ENCODE measurements at regions not wholly inside any gene's neighbourhood (a gene's known extent, or its start where the extent isn't known, plus 50 kb on each side); places are given as distances from the start of the nearest gene placed in this dataset.

DNA sequence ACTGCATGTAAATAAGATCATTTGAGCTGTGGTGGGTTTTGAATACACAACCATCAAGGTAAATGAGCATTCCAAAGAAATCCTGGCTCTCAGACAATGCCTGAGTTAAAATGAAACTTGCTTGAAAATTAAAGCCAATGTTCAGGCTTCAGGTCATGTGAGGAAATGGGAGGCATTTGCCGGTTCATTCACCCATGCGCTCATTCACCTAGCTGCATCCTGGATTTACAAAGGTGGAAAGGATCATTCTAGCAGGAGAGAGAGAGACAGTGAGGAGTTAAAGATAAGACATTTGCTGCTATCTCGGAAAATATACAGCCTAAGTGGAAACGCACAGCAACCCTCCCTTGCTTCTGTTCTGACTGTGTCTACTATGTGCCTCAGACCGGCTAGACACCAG lies 143.8 kb upstream of the KLF4 start:
- in situ Hi-C loops (cut with HindIII; ENCODE audit: low sequenced_read_pairs) = no loop called here

GRCh38 chr9:107632661-107633060 lies 143.1 kb upstream of the KLF4 start:
- in situ Hi-C loops (cut with HindIII; ENCODE audit: low sequenced_read_pairs) = no loop called here

GRCh38 chr9:107632216-107632615 lies 142.6 kb upstream of the KLF4 start:
- in situ Hi-C loops (cut with HindIII; ENCODE audit: low sequenced_read_pairs) = no loop called here

GRCh38 chr9:107631788-107632187 lies 142.2 kb upstream of the KLF4 start:
- in situ Hi-C loops (cut with HindIII; ENCODE audit: low sequenced_read_pairs) = no loop called here

DNA sequence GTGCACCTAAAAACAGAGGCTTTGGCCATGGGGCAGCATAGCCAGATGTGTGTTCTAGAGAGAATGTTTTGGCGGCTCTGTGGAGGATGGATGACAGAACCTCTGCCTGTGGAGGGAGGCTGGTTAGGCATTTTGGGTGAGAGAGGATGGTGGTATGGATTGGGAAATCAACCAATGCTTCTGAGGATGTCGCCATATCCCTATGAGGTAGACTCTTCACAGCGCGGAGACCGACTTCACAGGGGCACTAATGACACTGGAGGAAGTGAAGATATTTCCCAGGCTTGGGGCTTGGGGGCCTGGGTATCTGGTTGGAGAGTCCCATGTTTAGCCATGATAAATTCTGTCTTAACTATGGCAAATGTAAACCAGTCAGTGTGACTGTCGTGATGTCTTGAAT lies 140.6 kb upstream of the KLF4 start:
- in situ Hi-C loops (cut with HindIII; ENCODE audit: low sequenced_read_pairs) = no loop called here

GRCh38 chr9:107628444-107628843 lies 138.9 kb upstream of the KLF4 start:
- in situ Hi-C loops (cut with HindIII; ENCODE audit: low sequenced_read_pairs) = no loop called here

DNA sequence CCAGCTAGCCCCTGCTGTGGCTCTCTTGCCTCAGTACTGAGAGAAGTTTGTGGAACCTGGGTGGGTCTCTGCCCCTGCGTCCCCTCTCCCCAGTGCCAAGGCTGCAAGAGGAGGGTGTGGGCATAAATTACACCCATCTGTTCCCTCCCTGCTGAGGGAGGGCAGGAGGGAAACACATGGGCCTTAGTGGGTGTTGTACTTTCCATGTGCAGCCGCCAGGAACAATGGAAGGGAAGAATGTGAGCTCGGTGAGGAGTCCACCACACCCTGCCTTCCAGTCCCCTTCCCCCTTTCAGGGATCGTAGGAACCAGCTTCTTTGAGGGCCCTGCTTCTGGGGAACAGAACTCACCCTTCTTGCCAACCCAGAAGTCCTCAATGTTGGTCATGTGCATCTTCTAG lies 138.2 kb upstream of the KLF4 start:
- in situ Hi-C loops (cut with HindIII; ENCODE audit: low sequenced_read_pairs) = no loop called here

GRCh38 chr9:107626118-107626517 lies 136.5 kb upstream of the KLF4 start:
- in situ Hi-C loops (cut with HindIII; ENCODE audit: low sequenced_read_pairs) = no loop called here

- in situ Hi-C loops (cut with HindIII; ENCODE audit: low sequenced_read_pairs) = no loop called here
These were observed 135.9 kb upstream of the KLF4 start for GRCh38 chr9:107625383-107625984.

GRCh38 chr9:107624234-107624948 lies 134.8 kb upstream of the KLF4 start:
- in situ Hi-C loops (cut with HindIII; ENCODE audit: low sequenced_read_pairs) = loop anchor here (5.0 kb wide), 1 partner anchor 117 kb away; no protein-coding TSS in a partner anchor

GRCh38 chr9:107621436-107621835 lies 131.9 kb upstream of the KLF4 start:
- in situ Hi-C loops (cut with HindIII; ENCODE audit: low sequenced_read_pairs) = loop anchor here (5.0 kb wide), 1 partner anchor 114 kb away; no protein-coding TSS in a partner anchor

DNA sequence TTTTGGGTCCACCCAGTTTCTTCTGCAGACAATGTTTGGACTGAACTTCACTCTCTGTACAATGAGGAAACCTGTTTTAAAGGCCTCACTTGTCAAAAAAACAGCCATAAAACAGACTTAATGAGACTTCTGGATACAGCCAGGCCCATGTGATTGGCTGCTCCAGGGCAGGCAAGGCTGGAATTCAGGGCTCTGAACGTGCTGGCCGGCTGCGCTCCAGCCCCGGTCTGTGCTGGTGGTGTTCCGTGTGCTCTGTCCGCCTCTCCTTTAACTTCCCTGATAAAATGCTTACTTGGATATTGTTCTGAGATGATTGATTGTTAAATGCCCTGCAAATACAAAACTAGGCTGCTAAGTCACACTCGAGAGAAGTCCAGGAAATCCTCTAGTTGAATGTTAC lies 131.2 kb upstream of the KLF4 start:
- in situ Hi-C loops (cut with HindIII; ENCODE audit: low sequenced_read_pairs) = loop anchor here (5.0 kb wide), 1 partner anchor 114 kb away; no protein-coding TSS in a partner anchor

DNA sequence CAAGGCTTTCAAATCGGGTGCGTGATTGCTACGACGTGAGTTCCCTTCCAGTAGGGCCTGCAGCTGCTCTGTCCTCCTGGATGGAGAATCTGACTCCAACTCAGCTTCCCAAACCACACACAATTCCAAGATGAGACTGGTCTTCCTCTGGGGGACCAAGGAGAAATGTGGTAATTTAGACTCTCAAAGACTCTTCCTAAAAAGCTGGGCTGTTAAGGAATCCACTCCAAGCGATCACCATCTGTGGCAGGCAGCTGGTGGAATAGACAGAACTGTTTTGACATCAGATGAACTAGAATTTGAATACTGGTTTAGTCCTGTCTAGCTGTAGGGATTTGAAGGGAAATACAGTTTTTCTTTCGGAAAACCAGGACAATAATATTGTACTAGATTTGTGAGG lies 130.7 kb upstream of the KLF4 start:
- in situ Hi-C loops (cut with HindIII; ENCODE audit: low sequenced_read_pairs) = loop anchor here (5.0 kb wide), 1 partner anchor 113 kb away; no protein-coding TSS in a partner anchor

- in situ Hi-C loops (cut with HindIII; ENCODE audit: low sequenced_read_pairs) = no loop called here
These were observed 125.8 kb upstream of the KLF4 start for GRCh38 chr9:107615321-107615720.

DNA sequence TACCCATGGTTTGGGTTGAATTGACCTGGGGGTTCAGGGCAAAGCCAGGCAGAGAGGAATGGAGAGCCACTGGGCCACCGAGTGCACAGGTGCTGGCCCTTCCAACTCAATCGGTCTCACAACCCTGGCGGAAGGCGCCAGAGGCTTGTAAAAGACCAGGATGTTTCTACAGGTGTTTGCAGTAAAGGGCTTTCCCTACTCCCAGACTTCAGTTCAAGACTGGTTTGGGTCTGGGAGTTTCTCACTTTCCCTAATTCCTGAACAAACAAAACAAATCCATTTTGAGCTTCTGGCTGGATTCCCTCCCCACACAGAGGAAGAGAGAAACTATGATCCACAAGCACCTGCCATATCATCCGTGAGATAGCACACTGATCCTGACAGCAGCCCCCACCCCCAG lies 125.2 kb upstream of the KLF4 start:
- in situ Hi-C loops (cut with HindIII; ENCODE audit: low sequenced_read_pairs) = no loop called here

GRCh38 chr9:107613321-107613720 lies 123.8 kb upstream of the KLF4 start:
- in situ Hi-C loops (cut with HindIII; ENCODE audit: low sequenced_read_pairs) = no loop called here

GRCh38 chr9:107612136-107612535 lies 122.6 kb upstream of the KLF4 start:
- in situ Hi-C loops (cut with HindIII; ENCODE audit: low sequenced_read_pairs) = no loop called here

DNA sequence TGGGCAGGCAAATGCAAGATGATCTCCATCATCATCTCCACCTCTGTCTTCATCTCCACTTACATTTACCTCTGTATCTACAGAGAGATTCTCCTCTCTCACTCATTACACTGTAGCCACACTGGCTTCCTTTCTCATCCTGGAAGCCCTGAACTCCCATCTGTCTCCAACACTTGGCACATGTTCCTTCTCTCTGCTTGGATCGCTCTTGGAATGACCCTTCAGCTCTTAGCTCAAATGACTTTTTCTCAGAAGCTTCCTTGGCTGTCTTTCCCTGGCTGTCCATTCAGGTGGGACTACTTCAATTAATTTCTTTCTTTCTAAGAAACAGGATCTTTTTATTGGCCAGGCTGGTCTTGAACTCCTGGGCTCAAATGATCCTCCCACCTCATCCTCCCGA lies 120.0 kb upstream of the KLF4 start:
- in situ Hi-C loops (cut with HindIII; ENCODE audit: low sequenced_read_pairs) = no loop called here

DNA sequence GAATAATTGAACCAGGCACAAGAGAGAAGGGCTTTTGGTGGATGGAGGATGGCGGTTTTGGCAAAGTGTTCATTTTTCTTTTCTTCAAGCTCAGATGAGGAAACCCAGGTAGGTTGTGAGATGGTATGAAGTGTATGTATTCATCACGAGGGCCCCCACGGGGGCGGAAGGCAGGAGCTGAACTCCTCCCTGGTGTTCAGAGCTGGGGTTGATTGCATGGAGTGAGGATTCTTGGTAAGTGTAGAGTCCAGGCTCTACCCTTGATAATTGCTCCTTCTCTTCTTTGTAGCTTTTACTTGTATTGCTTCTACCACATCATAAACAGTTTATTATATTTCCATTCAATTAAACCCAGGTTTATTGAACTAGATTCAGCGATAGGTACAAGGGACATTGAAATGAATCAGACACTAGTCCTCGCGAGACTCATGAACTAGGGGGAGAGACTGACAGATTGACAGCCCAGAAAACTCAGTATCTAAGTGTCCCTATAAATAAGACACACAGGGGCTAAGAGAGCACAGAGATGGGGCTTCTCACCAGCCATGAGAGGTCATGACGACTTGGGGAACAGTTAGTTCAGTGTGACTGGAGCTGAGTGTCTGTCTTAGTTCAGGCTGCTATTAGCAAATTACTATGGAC lies 116.7 kb upstream of the KLF4 start:
- in situ Hi-C loops (cut with HindIII; ENCODE audit: low sequenced_read_pairs) = no loop called here

DNA sequence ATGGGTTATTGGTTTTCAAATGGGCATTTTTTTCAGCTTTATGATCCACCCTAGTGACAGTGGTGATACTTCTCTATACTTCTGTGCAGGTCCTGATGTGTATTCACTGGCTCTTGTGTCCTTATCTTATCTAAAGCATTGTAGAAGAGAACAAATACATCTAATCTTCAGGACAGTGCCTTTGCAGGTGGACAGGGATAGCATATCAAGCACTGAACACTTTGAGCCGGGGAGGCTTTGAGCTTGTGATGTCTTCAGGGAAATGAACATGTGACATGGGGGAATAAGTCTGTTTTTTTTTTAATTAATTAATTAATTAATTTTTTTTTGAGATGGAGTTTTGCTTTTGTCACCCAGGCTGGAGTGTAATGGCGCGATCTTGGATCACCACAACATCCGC lies 115.5 kb upstream of the KLF4 start:
- in situ Hi-C loops (cut with HindIII; ENCODE audit: low sequenced_read_pairs) = no loop called here

GRCh38 chr9:107603281-107603680 lies 113.7 kb upstream of the KLF4 start:
- in situ Hi-C loops (cut with HindIII; ENCODE audit: low sequenced_read_pairs) = no loop called here

DNA sequence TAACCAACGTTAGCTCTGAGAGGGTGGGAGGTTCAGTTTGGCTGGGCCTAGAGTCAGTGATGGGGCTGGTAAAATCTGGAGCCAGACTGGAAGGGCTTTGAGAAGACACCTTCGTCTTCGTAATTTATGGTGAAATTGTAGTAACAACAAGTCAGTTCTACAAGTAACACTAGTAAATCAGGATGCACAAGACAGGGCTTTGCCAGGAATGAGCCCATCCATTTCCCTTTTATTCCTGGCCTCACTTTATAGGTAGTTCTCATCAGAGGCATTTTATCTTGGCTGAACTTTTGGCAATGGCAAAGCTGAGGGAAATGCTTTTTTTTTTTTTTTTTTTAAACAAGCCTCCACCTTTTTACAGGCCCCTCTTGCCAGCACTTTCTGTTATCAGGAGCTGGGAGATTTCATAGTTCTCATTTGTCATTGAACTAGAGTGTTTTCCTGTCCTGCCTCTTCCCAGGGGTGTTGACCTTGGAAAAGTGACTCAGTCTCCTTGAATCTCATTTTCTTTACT lies 110.5 kb upstream of the KLF4 start:
- in situ Hi-C loops (cut with HindIII; ENCODE audit: low sequenced_read_pairs) = no loop called here

Data from endothelial cell of hepatic sinusoid (primary cell).